Loucy (cell line): ENCODE measurements at regions not wholly inside any gene's neighbourhood (a gene's known extent, or its start where the extent isn't known, plus 50 kb on each side); places are given as distances from the start of the nearest gene placed in this dataset.

Source experiments
- EZH2phosphoT487 ChIP-seq: fragments of 200-600 bp; IDR thresholded peaks from 2 replicates; pipeline ENCODE4 v1.6.1; 2018; ENCODE audit warnings: antibody characterized with exemption, mild to moderate bottlenecking, moderate library complexity, borderline replicate concordance
- TF ChIP-seq, protein P1 (sequence below): fragments of 200-600 bp; sonication (generic); conservative IDR thresholded peaks from 2 replicates; pipeline ENCODE4 v1.5.1; 2014; ENCODE audit warnings: mild to moderate bottlenecking, antibody characterized with exemption, low read length

DNA sequence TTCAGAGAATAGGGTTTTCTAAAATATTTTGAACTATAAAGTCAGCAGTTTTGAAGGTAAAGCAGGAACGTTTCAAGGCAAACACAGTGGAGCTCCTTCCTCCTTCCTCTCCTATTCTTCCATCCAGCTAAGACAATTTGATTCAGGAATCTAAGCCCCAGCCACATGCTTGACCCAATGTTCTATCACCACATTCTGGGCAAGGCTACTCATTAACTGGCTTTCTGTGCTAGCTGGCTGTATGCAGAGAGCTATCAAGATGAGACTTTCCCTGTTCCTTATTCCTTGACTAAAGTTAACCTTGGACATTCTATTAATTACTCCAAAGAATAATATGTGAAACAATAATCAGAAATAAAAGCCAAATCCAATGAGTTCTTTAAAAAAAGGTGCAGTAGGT lies 266.9 kb downstream of the NOVA1 start:
- TF ChIP-seq, protein P1, sequence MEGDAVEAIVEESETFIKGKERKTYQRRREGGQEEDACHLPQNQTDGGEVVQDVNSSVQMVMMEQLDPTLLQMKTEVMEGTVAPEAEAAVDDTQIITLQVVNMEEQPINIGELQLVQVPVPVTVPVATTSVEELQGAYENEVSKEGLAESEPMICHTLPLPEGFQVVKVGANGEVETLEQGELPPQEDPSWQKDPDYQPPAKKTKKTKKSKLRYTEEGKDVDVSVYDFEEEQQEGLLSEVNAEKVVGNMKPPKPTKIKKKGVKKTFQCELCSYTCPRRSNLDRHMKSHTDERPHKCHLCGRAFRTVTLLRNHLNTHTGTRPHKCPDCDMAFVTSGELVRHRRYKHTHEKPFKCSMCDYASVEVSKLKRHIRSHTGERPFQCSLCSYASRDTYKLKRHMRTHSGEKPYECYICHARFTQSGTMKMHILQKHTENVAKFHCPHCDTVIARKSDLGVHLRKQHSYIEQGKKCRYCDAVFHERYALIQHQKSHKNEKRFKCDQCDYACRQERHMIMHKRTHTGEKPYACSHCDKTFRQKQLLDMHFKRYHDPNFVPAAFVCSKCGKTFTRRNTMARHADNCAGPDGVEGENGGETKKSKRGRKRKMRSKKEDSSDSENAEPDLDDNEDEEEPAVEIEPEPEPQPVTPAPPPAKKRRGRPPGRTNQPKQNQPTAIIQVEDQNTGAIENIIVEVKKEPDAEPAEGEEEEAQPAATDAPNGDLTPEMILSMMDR = no peak
- no peak for TF ChIP-seq EZH2phosphoT487
